ENCODE measurements at regions not wholly inside any gene's neighbourhood (a gene's known extent, or its start where the extent isn't known, plus 50 kb on each side); places are given as distances from the start of the nearest gene placed in this dataset.

DNA sequence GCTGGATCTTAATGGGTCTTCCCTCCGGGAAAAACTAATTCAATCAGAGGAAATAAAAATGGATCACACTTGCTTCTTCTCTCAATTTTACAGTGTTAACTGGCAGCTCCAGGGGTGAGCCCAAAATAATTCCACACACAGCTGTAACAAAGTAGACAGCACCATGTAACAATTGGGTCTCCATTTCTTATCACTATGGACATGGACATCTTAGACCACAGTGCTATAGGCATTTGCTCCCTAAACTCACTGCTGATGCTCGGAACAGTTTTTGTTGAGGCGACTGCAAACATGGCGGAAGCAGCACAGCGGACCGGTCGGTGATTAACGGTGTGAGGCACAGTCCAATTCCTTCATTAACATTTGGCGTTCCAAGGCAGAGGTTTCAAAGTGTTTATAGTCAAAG lies 144.7 kb upstream of the NCK2 start:
- Histone ChIP-seq H3K4me3 (ENCODE audit: low read depth in 1 of 3, low read length in 3 of 3) (no peak overlapping the region), H3K9ac (ENCODE audit: low read depth in 1 of 2, low read length in 2 of 2) (no peak overlapping the region), H3K27ac (ENCODE audit: low read depth in 1 of 2, low read length in 2 of 2) (no peak overlapping the region), H3K9me3 (ENCODE audit: control insufficient read depth in 4 of 4, low read length in 3 of 4) (no peaks in the 10 kb centered on the region), H3K36me3 (ENCODE audit: control insufficient read depth in 4 of 4, insufficient read depth in 3 of 4, low read depth in 1 of 4, low read length in 3 of 4) (no peaks in the 10 kb centered on the region), H3K27me3 (ENCODE audit: control insufficient read depth in 4 of 4, insufficient read depth in 4 of 4, low read length in 3 of 4) (no peaks in the 10 kb centered on the region), H3K4me1 (ENCODE audit: control insufficient read depth in 4 of 4, insufficient read depth in 4 of 4, low read length in 3 of 4) (no peaks in the 10 kb centered on the region)
- DNase-seq (ENCODE audit: low spot score), result no peak
- WGBS, result 91% methylated on average over 9 of the region's 9 CpGs
- TF ChIP-seq, protein P1, sequence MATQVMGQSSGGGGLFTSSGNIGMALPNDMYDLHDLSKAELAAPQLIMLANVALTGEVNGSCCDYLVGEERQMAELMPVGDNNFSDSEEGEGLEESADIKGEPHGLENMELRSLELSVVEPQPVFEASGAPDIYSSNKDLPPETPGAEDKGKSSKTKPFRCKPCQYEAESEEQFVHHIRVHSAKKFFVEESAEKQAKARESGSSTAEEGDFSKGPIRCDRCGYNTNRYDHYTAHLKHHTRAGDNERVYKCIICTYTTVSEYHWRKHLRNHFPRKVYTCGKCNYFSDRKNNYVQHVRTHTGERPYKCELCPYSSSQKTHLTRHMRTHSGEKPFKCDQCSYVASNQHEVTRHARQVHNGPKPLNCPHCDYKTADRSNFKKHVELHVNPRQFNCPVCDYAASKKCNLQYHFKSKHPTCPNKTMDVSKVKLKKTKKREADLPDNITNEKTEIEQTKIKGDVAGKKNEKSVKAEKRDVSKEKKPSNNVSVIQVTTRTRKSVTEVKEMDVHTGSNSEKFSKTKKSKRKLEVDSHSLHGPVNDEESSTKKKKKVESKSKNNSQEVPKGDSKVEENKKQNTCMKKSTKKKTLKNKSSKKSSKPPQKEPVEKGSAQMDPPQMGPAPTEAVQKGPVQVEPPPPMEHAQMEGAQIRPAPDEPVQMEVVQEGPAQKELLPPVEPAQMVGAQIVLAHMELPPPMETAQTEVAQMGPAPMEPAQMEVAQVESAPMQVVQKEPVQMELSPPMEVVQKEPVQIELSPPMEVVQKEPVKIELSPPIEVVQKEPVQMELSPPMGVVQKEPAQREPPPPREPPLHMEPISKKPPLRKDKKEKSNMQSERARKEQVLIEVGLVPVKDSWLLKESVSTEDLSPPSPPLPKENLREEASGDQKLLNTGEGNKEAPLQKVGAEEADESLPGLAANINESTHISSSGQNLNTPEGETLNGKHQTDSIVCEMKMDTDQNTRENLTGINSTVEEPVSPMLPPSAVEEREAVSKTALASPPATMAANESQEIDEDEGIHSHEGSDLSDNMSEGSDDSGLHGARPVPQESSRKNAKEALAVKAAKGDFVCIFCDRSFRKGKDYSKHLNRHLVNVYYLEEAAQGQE (IDR thresholded peaks at IDR 0.05), result no peak
- TF ChIP-seq, protein P2, sequence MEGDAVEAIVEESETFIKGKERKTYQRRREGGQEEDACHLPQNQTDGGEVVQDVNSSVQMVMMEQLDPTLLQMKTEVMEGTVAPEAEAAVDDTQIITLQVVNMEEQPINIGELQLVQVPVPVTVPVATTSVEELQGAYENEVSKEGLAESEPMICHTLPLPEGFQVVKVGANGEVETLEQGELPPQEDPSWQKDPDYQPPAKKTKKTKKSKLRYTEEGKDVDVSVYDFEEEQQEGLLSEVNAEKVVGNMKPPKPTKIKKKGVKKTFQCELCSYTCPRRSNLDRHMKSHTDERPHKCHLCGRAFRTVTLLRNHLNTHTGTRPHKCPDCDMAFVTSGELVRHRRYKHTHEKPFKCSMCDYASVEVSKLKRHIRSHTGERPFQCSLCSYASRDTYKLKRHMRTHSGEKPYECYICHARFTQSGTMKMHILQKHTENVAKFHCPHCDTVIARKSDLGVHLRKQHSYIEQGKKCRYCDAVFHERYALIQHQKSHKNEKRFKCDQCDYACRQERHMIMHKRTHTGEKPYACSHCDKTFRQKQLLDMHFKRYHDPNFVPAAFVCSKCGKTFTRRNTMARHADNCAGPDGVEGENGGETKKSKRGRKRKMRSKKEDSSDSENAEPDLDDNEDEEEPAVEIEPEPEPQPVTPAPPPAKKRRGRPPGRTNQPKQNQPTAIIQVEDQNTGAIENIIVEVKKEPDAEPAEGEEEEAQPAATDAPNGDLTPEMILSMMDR (IDR thresholded peaks at IDR 0.05; ENCODE audit: low read depth, low read length, missing input control), result no peak
- TF ChIP-seq HNF4G (IDR thresholded peaks at IDR 0.05) (no peak), GABPA (IDR thresholded peaks at IDR 0.05 in 1 of 2, conservative IDR thresholded peaks at IDR 0.05 in 1 of 2) (no peak), FOXA2 (IDR thresholded peaks at IDR 0.05) (no peak), HNF4A (conservative IDR thresholded peaks at IDR 0.05) (no peak), JUND (IDR thresholded peaks at IDR 0.05) (no peak), YY1 (IDR thresholded peaks at IDR 0.05) (no peak), SP1 (IDR thresholded peaks at IDR 0.05) (no peak), FOXA1 (IDR thresholded peaks at IDR 0.05) (no peak)
- TF ChIP-seq, protein P3, sequence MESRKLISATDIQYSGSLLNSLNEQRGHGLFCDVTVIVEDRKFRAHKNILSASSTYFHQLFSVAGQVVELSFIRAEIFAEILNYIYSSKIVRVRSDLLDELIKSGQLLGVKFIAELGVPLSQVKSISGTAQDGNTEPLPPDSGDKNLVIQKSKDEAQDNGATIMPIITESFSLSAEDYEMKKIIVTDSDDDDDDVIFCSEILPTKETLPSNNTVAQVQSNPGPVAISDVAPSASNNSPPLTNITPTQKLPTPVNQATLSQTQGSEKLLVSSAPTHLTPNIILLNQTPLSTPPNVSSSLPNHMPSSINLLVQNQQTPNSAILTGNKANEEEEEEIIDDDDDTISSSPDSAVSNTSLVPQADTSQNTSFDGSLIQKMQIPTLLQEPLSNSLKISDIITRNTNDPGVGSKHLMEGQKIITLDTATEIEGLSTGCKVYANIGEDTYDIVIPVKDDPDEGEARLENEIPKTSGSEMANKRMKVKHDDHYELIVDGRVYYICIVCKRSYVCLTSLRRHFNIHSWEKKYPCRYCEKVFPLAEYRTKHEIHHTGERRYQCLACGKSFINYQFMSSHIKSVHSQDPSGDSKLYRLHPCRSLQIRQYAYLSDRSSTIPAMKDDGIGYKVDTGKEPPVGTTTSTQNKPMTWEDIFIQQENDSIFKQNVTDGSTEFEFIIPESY (IDR thresholded peaks at IDR 0.05), result no peak

DNA sequence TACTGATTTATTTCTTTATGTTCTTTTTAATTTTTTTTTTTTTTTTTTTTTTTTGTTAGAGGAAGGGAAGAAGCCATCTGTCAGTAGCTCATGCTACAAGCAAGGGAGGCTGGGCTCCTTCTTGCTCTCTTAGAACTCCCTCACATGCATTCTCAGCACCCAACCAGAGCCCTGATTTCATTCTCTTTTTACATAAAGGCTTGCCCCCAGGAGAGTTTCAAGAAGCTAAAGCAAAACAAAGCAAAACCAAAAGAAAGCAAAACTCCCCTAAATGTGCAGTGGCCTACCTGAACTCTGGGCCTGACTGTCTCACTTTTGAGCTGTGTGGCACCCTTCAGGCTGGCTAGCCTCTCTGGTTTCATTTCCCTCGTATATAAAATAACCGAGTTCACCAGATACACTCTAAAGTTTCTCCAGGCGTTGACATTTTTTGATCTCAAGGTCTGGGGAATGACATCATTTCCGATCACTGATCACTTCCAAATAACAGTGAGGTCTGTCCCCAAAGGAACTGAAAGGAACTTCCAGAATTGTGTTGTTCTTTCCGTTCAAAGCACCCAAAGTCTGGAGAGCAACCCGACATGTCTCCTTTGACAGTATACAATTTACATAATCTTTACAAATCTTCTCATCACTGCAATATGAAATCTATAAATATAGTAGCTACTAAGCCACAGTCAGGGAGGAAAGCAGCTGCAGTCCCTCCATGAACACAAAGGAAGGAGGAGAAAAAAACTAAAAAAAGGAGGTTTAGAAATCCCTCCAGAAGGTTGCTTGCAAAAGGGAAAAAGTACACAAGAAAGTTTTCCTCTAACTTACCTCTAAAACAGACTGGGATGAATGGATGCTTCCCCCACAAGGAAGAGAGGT lies 145.6 kb upstream of the NCK2 start:
- TF ChIP-seq GABPA (IDR thresholded peaks at IDR 0.05 in 1 of 2, conservative IDR thresholded peaks at IDR 0.05 in 1 of 2) (no peak), RAD21 (IDR thresholded peaks at IDR 0.05) (no peak), TAF1 (conservative IDR thresholded peaks at IDR 0.05) (no peak)
- TF ChIP-seq, protein P3 (IDR thresholded peaks at IDR 0.05), result no peak
- TF ChIP-seq, protein P2 (IDR thresholded peaks at IDR 0.05; ENCODE audit: low read depth, low read length, missing input control), result no peak
- Histone ChIP-seq H3K4me1 (ENCODE audit: control insufficient read depth in 4 of 4, insufficient read depth in 4 of 4, low read length in 3 of 4) (no peaks in the 10 kb centered on the region), H3K36me3 (ENCODE audit: control insufficient read depth in 4 of 4, insufficient read depth in 3 of 4, low read depth in 1 of 4, low read length in 3 of 4) (no peaks in the 10 kb centered on the region), H3K27me3 (ENCODE audit: control insufficient read depth in 4 of 4, insufficient read depth in 4 of 4, low read length in 3 of 4) (no peaks in the 10 kb centered on the region), H3K4me3 (ENCODE audit: low read depth in 1 of 3, low read length in 3 of 3) (no peak overlapping the region), H3K9ac (ENCODE audit: low read depth in 1 of 2, low read length in 2 of 2) (no peak overlapping the region), H3K9me3 (ENCODE audit: control insufficient read depth in 4 of 4, low read length in 3 of 4) (no peaks in the 10 kb centered on the region), H3K27ac (ENCODE audit: low read depth in 1 of 2, low read length in 2 of 2) (no peak overlapping the region)
- 87% methylated on average over 6 of the region's 6 CpGs for WGBS
- DNase-seq (ENCODE audit: low spot score), result no peak

All from liver (tissue), 8 donors.